ENCODE measurements at regions not wholly inside any gene's neighbourhood (a gene's known extent, or its start where the extent isn't known, plus 50 kb on each side); places are given as distances from the start of the nearest gene placed in this dataset.

DNA sequence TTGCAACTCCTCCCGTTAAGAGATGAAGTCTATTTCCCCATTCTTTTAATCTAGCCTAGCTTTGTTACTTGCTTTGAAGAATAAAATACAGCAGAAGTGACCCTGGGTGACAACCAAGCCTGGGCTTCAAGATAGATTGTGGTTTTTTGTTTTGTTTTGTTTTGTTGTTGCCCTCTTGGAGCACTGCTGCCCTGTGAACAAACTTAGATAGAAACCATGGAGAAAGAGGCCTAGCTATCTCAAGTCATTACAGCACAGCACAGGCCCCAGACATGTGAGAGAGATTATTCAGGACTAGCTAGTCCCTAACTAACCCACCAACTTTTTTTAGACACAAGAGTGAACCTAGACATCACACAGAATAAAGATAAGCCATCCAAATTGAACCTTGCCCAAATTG lies 475.2 kb downstream of the EPHA7 start:
- Mint-ChIP-seq H3K9me3 (no peaks in the 10 kb centered on the region), H3K36me3 (ENCODE audit: low read depth) (no peaks in the 10 kb centered on the region), H3K27me3 (ENCODE audit: low read depth) (no peaks in the 10 kb centered on the region), H3K4me1 (no peaks in the 10 kb centered on the region), H3K4me3 (no peak overlapping the region), H3K27ac (peak overlapping the region in 1 of 3 experiments; percentile 69)
- TF ChIP-seq, protein P1, sequence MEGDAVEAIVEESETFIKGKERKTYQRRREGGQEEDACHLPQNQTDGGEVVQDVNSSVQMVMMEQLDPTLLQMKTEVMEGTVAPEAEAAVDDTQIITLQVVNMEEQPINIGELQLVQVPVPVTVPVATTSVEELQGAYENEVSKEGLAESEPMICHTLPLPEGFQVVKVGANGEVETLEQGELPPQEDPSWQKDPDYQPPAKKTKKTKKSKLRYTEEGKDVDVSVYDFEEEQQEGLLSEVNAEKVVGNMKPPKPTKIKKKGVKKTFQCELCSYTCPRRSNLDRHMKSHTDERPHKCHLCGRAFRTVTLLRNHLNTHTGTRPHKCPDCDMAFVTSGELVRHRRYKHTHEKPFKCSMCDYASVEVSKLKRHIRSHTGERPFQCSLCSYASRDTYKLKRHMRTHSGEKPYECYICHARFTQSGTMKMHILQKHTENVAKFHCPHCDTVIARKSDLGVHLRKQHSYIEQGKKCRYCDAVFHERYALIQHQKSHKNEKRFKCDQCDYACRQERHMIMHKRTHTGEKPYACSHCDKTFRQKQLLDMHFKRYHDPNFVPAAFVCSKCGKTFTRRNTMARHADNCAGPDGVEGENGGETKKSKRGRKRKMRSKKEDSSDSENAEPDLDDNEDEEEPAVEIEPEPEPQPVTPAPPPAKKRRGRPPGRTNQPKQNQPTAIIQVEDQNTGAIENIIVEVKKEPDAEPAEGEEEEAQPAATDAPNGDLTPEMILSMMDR (IDR thresholded peaks at IDR 0.05; ENCODE audit: unreplicated experiment in 3 of 3) = no peak

DNA sequence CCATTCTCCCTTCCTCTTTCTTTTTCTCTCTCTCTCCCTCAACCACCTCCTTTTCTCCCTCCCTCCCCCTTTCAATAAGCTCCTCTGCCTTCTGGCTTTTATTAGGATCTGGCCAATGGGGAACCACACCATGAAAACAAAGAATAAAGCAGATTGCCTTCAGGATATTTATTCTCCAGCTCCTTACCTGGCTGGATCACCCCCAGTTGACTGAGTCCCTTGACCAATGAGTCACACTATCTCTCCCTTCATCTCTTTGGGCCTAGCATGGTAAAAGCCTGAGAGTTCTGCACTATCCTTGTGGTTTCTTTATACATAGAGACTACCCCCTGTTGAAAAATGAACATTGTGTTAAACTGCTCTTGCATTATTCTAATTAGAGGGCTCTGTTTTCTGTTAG lies 476.8 kb downstream of the EPHA7 start:
- no peaks in the 10 kb centered on the region for H3K4me1 Mint-ChIP-seq
- peak overlapping the region in 1 of 3 experiments; percentile 47 for H3K27ac Mint-ChIP-seq
- TF ChIP-seq, protein P1 (IDR thresholded peaks at IDR 0.05; ENCODE audit: unreplicated experiment in 3 of 3) = no peak
- no peak overlapping the region for H3K4me3 Mint-ChIP-seq
- no peaks in the 10 kb centered on the region for H3K27me3 Mint-ChIP-seq (ENCODE audit: low read depth)
- no peaks in the 10 kb centered on the region for H3K36me3 Mint-ChIP-seq (ENCODE audit: low read depth)
- no peaks in the 10 kb centered on the region for H3K9me3 Mint-ChIP-seq

DNA sequence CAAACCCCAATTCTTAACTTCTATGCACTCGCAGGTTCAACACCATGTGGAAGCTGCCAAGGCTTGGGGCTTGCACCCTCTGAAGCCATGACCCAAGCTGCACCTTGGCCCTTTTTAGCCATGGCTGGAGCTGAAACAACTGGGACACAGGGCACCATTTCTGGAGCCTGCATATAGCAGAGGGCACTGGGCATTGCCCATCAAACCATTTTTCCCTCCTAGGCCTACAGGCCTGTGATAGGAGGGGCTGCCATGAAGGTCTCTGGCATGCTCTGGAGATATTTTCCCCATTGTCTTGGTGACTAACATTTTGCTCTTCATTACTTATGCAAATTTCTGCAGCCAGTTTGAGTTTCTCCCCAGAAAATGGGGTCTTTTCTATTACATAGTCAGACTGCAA lies 484.7 kb downstream of the EPHA7 start:
- TF ChIP-seq, protein P1 (IDR thresholded peaks at IDR 0.05; ENCODE audit: unreplicated experiment in 3 of 3) = no peak
- Mint-ChIP-seq H3K27ac (no peak overlapping the region), H3K4me3 (no peak overlapping the region), H3K9me3 (peaks cover 5% of the 10 kb centered on the region), H3K36me3 (ENCODE audit: low read depth) (no peaks in the 10 kb centered on the region), H3K4me1 (no peaks in the 10 kb centered on the region), H3K27me3 (ENCODE audit: low read depth) (no peaks in the 10 kb centered on the region)

DNA sequence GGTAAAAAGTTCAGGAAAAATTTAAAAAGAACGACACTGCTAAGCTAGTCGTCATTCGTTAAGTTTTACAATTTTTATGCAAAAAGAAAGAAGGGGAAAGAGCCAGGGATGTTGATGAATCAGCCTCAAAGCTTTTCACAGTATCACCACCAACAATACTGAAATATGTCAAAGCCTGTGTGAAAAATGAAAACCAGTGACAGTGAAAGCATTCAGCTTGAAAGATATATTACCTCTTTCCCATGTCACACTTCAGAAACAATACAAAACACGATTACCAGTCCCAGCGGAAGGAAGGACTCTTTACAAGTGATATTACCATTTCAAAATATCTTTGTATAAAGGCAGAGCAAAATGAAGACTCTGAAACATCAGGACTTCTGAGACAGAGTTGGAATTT lies 489.2 kb downstream of the EPHA7 start:
- TF ChIP-seq, protein P1 (IDR thresholded peaks at IDR 0.05; ENCODE audit: unreplicated experiment in 3 of 3) = no peak
- no peaks in the 10 kb centered on the region for H3K36me3 Mint-ChIP-seq (ENCODE audit: low read depth)

DNA sequence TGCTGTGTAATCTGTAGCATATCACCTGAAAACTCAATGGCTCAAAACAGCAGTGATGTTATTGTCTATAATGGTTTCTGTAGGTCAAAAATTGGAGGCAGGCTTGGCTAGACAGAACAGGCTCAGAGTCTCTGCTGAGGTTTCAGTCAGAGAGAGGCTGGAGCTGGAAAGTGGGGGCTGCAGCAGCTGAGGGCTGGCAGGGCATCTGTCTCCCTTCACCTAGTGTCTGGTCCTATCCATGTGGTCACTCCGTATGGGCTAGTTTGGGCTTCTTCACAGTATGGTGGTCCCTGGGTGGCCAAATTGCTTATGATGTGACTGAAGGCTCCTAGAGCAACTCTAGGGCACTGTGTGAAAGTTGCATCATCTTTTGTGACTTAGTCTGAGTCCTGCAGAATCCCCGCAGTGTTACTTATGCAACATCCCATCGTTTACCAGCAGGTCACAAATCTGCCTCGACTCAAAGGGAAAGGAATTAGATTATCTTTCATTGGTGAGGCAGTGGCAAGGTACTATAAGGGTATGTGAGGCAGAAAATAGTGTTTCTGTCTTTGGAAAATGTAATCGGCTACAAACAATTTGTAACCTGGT lies 497.0 kb downstream of the EPHA7 start:
- Mint-ChIP-seq H3K4me1 (no peaks in the 10 kb centered on the region), H3K9me3 (no peaks in the 10 kb centered on the region), H3K27me3 (ENCODE audit: low read depth) (no peaks in the 10 kb centered on the region), H3K36me3 (ENCODE audit: low read depth) (no peaks in the 10 kb centered on the region), H3K27ac (no peak overlapping the region), H3K4me3 (no peak overlapping the region)
- TF ChIP-seq, protein P1 (IDR thresholded peaks at IDR 0.05; ENCODE audit: unreplicated experiment in 3 of 3) = no peak

More for the DNA sequence above, 489.2 kb downstream of the EPHA7 start:
- Mint-ChIP-seq H3K4me3 (no peak overlapping the region), H3K27ac (no peak overlapping the region), H3K4me1 (no peaks in the 10 kb centered on the region), H3K27me3 (ENCODE audit: low read depth) (no peaks in the 10 kb centered on the region), H3K9me3 (peaks cover 4% of the 10 kb centered on the region)

DNA sequence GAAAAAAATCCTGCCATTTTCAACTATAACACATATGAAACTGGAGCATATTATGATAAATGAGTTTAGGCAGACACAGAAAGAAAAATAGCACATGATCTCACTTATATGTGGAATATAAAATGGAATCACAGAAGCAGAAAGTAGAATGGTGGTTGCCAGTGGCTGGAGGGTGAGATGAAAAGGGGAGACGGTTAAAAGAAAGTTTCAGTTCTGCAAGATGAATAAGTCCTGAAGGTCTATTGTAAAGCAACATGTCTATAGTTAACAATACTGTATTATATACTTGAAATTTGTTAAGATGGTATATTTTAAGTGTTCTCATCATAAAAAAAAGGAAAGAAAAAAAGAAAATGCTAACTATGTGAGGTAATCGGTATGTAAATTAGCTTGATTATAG lies 503.9 kb downstream of the EPHA7 start:
- Mint-ChIP-seq H3K36me3 (ENCODE audit: low read depth) (no peaks in the 10 kb centered on the region), H3K27me3 (ENCODE audit: low read depth) (no peaks in the 10 kb centered on the region), H3K4me1 (no peaks in the 10 kb centered on the region), H3K27ac (no peak overlapping the region), H3K9me3 (no peaks in the 10 kb centered on the region), H3K4me3 (no peak overlapping the region)
- TF ChIP-seq, protein P1 (IDR thresholded peaks at IDR 0.05; ENCODE audit: unreplicated experiment in 3 of 3) = no peak

All from nephron (organoid).